ENCODE measurements at regions not wholly inside any gene's neighbourhood (a gene's known extent, or its start where the extent isn't known, plus 50 kb on each side); places are given as distances from the start of the nearest gene placed in this dataset.

- Histone ChIP-seq H3K4me1 (ENCODE audit: control insufficient read depth in 2 of 2, insufficient read depth in 2 of 2, low read length in 2 of 2) (no peaks in the 10 kb centered on the region), H3K27ac (ENCODE audit: low read length in 2 of 2) (no peak overlapping the region), H3K79me2 (ENCODE audit: control insufficient read depth, insufficient read depth, low read length) (no peaks in the 10 kb centered on the region), H3K36me3 (replicated peaks in 1 of 2; ENCODE audit: control extremely low read depth in 1 of 2, control insufficient read depth in 1 of 2, extremely low read depth in 1 of 2, insufficient read depth in 2 of 2, low read length in 1 of 2) (no peaks in the 10 kb centered on the region), H3K4me3 (ENCODE audit: control extremely low read depth in 1 of 5, extremely low read depth in 1 of 5, insufficient read depth in 1 of 5, low read depth in 2 of 5, low read length in 4 of 5) (no peak overlapping the region), H3K9me3 (ENCODE audit: control extremely low read depth in 1 of 3, control insufficient read depth in 2 of 3, insufficient read depth in 1 of 3, low read length in 2 of 3) (no peaks in the 10 kb centered on the region), H3K27me3 (replicated peaks in 1 of 4; ENCODE audit: control extremely low read depth in 1 of 4, control insufficient read depth in 3 of 4, insufficient read depth in 4 of 4, low read length in 3 of 4) (no peaks in the 10 kb centered on the region), H2AFZ (ENCODE audit: insufficient read depth, low read depth, low read length, poor library complexity, severe bottlenecking) (no peak overlapping the region), H3K4me2 (replicated peaks; ENCODE audit: low read depth, low read length, poor library complexity, severe bottlenecking) (no peak overlapping the region), H3K9ac (ENCODE audit: low read length) (no peak overlapping the region), H4K20me1 (ENCODE audit: control insufficient read depth, insufficient read depth, low read length, poor library complexity, severe bottlenecking) (no peaks in the 10 kb centered on the region)
- ATAC-seq (ENCODE audit: low read depth) (no peak), DNase-seq (no peak)
- intact Hi-C loops (cut with micrococcal nuclease) = no loop called here
- 71% methylated on average over 2 of the region's 3 CpGs for WGBS (ENCODE audit: insufficient coverage)
- Mint-ChIP-seq H3K9me3 (ENCODE audit: insufficient read depth) (no peaks in the 10 kb centered on the region), H3K27ac (no peak overlapping the region), H3K27me3 (no peaks in the 10 kb centered on the region), H3K4me3 (no peak overlapping the region), H3K4me1 (no peaks in the 10 kb centered on the region)
- no peak for TF ChIP-seq EZH2 (IDR thresholded peaks at IDR 0.05; ENCODE audit: borderline replicate concordance, insufficient read depth, low read depth, low read length, poor library complexity, severe bottlenecking)
- no peak for TF ChIP-seq CTCF (IDR thresholded peaks at IDR 0.05)
- ChIA-PET CTCF (no interaction called here), POLR2A (no interaction called here)
Measured at GRCh38 chr7:15011289-15011688, 108.7 kb upstream of the DGKB start.

GRCh38 chr7:15007507-15007906 is 105.0 kb upstream of the DGKB start:
- POLR2A ChIA-PET = no interaction called here
- Mint-ChIP-seq H3K9me3 (ENCODE audit: insufficient read depth) (no peaks in the 10 kb centered on the region), H3K27me3 (no peaks in the 10 kb centered on the region), H3K27ac (no peak overlapping the region), H3K4me1 (no peaks in the 10 kb centered on the region), H3K4me3 (no peak overlapping the region)
- Histone ChIP-seq H3K4me2 (replicated peaks; ENCODE audit: low read depth, low read length, poor library complexity, severe bottlenecking) (no peak overlapping the region), H3K9ac (ENCODE audit: low read length) (no peak overlapping the region), H3K79me2 (ENCODE audit: control insufficient read depth, insufficient read depth, low read length) (no peaks in the 10 kb centered on the region), H3K9me3 (ENCODE audit: control extremely low read depth in 1 of 3, control insufficient read depth in 2 of 3, insufficient read depth in 1 of 3, low read length in 2 of 3) (no peaks in the 10 kb centered on the region), H3K4me3 (ENCODE audit: control extremely low read depth in 1 of 5, extremely low read depth in 1 of 5, insufficient read depth in 1 of 5, low read depth in 2 of 5, low read length in 4 of 5) (no peak overlapping the region), H4K20me1 (ENCODE audit: control insufficient read depth, insufficient read depth, low read length, poor library complexity, severe bottlenecking) (no peaks in the 10 kb centered on the region), H2AFZ (ENCODE audit: insufficient read depth, low read depth, low read length, poor library complexity, severe bottlenecking) (no peak overlapping the region), H3K4me1 (ENCODE audit: control insufficient read depth in 2 of 2, insufficient read depth in 2 of 2, low read length in 2 of 2) (no peaks in the 10 kb centered on the region), H3K36me3 (replicated peaks in 1 of 2; ENCODE audit: control extremely low read depth in 1 of 2, control insufficient read depth in 1 of 2, extremely low read depth in 1 of 2, insufficient read depth in 2 of 2, low read length in 1 of 2) (no peaks in the 10 kb centered on the region), H3K27ac (ENCODE audit: low read length in 2 of 2) (no peak overlapping the region), H3K27me3 (replicated peaks in 1 of 4; ENCODE audit: control extremely low read depth in 1 of 4, control insufficient read depth in 3 of 4, insufficient read depth in 4 of 4, low read length in 3 of 4) (no peaks in the 10 kb centered on the region)
- CTCF ChIA-PET = no interaction called here
- no peak for TF ChIP-seq CTCF (IDR thresholded peaks at IDR 0.05)
- no peak for TF ChIP-seq EZH2 (IDR thresholded peaks at IDR 0.05; ENCODE audit: borderline replicate concordance, insufficient read depth, low read depth, low read length, poor library complexity, severe bottlenecking)
- ATAC-seq (ENCODE audit: low read depth) = no peak
- intact Hi-C loops (cut with micrococcal nuclease) = no loop called here
- DNase-seq = no peak
- WGBS (ENCODE audit: insufficient coverage) = 89% methylated on average over 3 of the region's 5 CpGs

Measured in B cell (primary cell).